ENCODE measurements at regions not wholly inside any gene's neighbourhood (a gene's known extent, or its start where the extent isn't known, plus 50 kb on each side); places are given as distances from the start of the nearest gene placed in this dataset.
"Not testable (repeated sequence)": the region's sequence is repeated elsewhere in the genome, so short reads cannot be mapped to it uniquely, and the experiment has no call there.

DNA sequence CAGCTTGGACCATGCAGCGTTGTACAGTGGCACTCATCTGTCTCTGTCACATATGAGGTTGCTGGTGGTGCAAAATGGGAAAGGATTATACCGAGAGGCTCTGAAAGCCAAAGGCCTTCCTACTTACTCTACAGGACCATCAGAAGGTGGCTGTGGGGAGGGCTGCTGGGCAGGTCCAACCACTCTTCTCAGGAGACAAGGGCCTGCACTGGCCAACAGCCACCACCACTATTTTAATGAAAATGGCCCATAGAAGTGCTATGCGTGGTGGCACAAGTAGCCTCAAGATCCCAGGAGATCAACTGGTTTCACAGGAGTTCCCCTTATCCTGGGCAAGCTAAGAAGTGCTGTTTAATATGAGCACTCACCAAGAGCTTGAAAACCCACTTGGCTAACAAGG, 52.3 kb downstream of the MRPL57 start:
- DNase-seq (ENCODE audit: low spot score), result no peak

DNA sequence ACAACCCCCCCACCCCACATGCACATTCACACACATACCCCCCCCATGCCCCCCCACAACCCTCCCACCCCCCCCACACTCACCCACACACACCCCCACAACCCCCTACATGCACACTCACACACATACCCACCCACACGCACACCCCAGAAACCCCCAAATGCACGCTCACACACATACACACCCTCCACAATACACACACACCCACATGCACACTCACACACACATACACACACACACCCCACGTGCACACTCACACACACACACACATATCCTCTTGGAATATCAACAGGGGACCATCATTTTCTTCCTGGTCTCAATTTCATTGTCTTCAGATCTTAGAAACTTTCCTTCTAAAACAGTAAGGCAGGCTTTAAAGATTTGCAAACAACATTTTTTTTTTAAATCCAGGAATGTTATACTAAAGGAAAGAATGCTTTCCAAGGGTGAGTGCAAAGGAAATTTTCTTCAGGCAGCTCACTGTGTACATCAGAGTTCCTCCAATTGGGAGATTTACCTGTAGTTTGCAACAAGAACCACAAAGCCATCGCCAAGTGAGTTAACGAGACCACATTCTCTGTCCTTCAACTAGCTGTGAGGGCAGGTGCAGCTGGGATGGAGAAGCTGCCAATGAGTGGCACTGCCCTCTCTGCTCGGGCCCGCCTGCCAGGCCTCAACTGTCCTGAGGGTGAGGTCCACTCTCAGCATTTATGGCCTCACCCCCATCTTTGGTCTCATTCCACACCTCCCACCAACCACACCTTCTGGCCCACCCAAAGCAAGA, 53.0 kb downstream of the MRPL57 start:
- DNase-seq (ENCODE audit: low spot score), result no peak

DNA sequence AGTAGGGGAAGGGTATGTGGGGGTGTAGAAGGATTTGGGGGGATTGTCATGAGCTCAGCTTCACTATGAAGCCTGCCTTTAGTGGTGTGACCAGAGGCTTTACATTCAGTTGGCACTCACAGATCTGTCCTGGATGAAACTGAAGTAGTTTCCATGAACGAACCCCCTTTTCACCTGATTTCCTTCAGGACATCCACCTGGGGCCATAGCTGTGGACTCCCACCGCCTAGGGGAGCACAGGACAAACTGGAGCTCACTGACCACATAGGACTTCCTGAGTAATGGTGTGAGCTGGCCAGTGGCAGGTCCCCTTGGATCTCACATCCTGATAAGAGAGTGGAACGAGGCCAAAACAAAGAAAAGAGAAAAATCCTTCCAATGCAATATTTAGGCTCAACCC, 54.1 kb downstream of the MRPL57 start:
- no peak for DNase-seq (ENCODE audit: low spot score)

DNA sequence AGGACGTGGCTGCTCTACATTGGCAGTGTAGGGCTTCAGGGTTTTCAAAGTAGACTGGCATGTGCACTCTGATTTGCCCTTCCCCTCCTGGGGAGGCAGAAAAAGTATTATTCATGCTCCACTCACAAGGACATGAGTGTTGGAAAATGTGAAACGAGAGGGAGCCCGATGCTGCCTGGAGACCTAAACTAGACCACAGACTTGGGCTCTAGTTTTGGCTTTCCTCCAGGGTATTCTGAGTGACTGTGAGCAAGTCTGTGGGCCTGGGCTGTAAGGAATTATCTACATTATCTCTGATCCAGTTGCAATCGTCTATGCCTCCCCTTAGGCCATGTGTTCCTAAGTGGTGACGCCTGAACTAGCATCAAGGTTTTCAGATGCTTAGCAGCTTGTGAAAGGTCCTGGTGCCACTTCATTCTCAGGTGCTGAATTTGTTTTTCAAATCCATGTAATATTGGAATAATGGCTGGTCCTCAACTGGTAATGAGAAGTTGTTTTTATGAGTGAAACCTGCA, 55.0 kb downstream of the MRPL57 start:
- no peak for DNase-seq (ENCODE audit: low spot score)

DNA sequence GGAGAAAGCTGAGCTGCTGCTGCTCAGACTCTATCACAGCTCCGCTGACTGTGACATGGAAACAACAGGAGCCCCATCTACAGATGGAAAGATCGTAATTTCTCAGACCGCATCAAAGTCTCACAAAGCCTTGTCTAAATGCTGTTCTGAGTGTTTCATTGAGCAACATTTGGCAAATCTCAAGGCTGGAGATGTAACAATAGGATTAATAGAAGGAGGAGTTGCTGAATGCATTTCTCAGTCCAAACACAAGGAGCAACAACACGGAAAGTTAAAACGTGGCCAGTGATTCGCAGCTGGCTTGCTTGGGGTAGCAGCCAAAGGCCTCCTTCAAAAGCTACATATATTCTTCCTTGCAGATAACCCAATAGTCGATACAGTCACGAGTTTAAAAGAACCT, 55.7 kb downstream of the MRPL57 start:
- DNase-seq (ENCODE audit: low spot score), result no peak

DNA sequence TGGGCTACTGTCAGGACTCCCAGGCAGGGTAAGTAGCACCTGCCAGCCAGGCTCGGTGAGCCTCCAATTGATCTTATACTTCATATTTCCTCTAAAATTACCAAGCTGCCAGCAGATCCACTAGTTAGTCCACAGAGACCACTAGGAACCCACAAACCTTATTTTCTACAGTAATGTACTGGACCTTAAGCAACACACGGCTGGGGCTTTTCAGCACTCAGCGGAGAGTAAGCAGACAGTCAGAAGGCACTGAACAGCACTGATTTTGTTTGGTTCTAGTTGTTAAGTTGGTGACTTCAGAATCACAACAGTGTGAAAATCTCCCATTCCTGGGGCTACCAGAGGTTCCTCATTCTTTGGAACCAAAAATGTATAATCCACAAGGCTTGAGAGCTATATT, 56.1 kb downstream of the MRPL57 start:
- no peak for DNase-seq (ENCODE audit: low spot score)

DNA sequence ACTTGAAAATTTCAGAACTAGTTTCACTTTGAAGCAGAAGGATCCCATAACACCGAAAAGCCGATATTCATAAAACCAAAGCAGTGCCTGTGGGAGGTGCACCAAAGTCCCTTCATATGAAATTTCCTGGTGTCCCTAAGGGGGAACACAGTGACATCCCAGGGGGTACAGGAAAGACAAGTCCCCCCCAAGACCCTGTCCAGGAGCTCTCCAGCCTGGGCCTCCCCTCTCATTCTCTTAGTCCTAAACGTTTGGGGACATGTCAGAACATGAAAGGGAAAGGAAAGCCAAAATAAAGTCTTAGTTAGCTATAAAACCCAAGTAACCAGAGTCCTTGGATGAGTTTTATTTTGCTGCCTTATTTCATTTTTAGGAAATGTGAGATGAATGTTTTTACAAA, 56.6 kb downstream of the MRPL57 start:
- no peak for DNase-seq (ENCODE audit: low spot score)

DNA sequence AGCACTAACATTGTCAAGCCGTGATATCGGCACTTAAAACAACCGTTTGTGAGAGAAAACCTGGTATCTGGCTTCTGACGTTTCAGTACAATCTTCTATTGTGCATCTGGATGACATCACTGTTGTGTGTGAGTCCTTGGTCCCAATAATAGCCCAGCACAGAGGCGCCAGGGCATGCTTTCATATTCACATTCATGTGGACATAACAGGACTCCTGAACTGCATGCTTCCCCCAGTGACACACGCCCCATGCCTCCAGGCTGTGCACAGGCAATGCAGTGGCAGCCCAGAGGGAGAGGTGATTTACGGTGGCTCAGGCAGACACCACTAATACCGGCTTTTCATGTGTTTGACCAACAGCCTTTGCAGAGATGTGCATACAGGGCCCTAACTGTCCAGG, 58.1 kb downstream of the MRPL57 start:
- no peak for DNase-seq (ENCODE audit: low spot score)

DNA sequence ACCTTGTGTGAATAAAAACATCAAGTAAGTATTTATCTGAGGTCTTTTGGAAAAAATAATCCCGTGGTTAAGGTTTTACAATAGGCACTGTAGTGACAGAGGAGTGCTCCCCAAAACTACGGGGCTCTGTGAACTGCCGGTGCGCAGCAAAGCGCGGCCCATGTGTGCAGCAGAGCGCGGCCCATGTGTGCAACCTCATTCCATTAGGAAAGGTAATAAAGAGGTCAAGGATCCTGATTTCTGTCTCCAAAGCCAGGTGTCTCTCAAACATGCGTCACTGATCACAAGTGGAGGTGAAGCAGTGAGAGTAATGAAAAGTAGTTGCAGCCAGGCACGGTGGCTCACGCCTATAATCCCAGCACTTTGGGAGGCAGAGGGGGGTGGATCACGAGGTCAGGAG, 58.7 kb downstream of the MRPL57 start:
- DNase-seq (ENCODE audit: low spot score), result no peak

DNA sequence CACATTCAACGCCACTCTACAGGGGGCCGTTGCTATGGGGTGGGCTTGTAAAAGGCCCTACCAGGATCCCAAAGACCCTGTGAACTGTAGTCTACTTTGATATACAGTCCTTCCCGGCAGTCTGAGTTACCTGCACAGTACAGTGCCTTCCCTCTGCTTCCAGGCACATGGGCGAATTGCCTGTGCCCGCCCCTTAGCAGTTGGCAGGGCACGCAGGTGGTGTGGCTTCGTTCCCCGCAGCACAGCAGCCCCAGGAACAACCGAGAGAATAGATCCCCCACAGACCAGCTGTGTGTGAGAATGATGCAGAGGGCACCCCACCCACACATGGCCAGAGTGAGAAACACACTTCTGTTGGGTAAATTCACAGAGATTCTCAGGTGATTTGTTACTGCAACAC, 60.6 kb downstream of the MRPL57 start:
- no peak for DNase-seq (ENCODE audit: low spot score)

DNA sequence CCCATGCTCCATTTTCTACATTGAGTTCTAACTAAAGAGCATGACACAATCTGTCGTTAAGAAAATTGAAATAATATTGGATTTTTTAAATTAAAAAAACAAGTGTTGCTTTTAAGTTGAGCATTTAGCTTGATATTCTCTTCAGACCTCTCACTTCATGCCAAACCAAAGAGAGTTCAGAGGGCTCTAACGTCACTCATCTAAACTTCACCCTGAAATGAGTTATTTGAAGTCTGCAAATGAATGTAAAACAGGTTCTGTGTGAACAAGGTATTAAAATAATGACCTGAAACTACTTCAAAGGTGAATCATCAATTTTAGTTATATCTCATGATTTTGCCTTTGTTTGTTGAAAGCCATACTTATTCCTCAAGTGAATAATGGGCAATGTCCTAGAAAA, 61.8 kb downstream of the MRPL57 start:
- DNase-seq (ENCODE audit: low spot score), result no peak

DNA sequence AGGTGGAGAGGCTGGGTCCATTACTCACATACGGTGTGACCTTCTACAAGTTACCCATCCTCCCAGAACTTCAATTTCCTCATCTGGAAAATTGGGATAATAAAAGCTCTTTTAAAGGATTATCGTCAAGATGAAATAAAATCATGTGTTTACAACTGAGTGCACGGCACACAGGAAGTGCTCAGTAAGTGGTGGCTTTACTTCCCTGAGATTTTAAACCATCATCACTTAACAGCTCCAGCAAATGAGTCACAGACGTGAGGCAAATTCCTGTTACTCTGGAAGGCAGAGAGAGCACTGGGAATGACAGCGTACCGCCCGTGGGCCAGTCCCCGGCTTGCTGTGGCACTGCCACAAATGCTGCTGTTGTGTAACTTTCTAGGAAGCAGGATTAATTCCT, 64.1 kb downstream of the MRPL57 start:
- no peak for DNase-seq (ENCODE audit: low spot score)

DNA sequence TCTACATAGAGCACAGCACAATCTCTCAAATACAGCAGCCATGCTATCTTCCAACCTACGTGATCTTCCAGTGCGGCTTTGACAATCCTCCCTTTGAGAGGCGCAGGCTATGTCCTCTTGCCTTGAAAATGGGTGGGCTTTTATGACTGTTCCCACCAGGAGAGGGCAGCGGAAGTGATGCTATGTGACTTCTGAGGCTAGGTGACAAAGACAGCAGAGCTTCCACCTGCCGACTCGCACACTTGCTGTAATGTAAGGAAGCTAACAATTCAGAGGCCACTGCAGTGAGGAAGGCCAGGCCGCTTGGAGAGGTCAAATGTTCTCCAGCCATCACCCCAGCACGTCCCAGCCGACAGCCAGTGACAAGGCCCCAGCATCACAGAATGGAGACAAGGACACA, 65.8 kb downstream of the MRPL57 start:
- DNase-seq (ENCODE audit: low spot score), result no peak

DNA sequence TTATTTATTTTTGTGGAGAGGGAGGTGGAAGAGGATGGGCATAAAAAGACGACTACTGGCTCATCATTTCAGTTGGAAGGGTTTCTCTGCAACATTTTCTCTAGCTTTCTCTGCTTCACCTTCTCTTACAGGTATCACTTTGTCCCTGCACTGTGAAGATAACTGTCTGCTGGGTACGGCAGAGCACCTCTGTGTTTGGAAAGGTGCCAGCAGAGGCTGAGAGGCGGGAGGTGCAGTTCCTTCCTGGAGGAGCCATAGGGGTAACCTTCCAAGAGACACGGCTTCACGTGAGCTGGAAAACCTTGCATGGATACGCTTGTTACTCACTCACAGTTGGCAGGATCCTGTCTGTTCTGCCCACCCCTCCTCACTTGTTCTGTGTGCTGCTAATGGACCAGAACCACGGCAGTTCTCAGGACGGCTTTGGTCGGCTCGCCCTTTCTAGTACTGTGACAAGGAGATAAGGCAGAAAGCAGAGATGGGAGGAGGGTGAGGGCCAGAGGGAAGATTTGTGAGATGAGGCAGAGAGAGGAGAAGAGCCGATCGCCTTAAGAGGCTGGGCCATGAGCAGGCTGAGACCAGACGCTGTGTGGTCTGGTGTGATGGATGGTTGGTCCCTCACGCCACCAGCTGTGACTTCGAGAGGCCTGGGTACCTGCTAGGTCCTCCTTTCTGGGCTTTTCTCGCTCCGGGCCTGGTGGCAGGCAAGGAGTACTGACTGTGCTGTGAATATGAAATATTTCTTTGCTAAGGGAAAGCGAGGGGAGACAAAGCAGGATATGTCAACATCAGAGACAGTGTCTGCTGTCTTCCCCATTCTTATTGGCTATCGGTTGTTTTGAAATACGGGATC, 66.8 kb downstream of the MRPL57 start:
- no peak for DNase-seq (ENCODE audit: low spot score)

DNA sequence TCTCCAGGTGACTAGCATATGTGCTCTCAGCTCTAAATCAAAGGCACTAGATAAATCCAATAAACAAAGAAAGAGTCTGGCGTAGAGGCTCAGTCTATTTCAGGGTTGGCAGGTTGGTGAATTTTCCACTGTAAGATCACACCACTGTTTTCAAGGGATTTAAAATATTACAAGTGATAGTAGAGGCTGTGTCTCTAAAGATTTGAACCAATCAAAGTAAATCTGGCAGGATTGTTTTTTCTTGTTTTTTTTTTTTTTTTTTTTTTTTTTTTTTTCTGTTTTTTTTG, 67.4 kb downstream of the MRPL57 start:
- not testable (repeated sequence) for DNase-seq (ENCODE audit: low spot score)

DNA sequence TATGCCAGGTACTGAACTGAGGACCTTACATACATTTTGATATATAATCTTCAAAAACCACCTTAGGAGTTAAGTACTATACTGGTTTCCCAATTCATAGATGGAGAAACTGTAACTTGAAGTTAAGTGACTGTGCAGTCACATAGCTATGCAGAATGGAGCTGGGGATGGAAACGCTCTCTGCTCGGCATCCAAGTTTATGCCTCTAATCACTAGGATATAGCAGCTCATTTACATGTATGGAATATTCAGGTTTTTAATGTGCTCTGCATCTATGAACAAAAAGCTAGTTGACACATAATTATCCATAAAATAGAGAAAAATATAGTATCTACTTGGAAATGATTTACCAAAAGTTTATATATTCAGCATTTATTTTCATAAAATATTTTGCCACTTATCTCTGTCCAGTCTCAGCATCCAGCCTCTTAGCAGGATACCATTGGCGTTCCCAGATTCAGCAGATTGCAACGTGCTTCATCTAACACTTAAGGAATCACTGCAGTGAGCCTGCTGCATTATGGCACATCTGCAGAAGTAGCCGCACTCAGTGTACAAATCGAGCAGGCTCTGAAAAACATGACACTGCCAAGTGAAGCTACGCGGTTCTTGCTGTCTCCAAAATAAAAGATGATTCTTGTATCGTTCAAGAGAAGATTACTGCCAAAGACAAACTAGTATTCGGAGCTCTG, 70.4 kb downstream of the MRPL57 start:
- no peak for DNase-seq (ENCODE audit: low spot score)

DNA sequence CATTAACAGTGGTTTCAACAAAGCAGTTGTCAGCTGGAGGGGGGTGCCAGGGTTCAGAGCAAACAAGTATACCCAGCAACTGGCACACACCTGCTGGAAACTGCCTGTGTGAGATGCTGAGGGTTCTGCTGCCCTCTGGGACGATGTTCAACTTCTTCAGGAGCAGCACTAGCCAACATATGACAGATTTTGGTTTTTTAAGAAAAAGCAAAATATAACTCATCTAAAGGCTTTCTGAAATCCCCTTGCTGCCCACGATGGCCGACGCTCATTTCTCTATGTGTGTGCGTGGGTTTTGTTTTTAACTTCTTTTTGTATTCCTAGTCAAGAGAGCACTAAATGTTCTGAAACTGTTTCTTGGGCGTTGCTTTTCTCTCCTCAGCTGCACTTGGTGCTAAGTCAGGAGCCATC, 79.9 kb downstream of the MRPL57 start:
- DNase-seq (ENCODE audit: low spot score), result no peak

DNA sequence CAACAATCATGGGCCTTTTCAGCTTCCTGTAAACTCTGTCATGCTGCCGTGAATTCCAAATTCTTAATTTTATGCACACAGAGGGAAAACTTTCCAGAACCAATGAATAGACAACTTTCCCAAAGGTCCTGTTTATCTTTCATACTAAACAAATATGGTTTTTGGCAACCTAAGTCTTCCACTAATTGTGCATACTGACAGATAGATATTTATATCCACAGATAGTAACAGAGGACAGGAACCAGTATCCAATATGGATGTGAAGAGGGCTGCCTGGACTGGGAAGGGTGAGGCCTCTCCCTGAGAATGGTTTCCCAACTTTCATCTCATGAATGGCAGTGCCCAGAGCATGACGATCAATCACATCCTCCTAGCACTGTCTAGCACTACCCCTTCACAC, 80.4 kb downstream of the MRPL57 start:
- no peak for DNase-seq (ENCODE audit: low spot score)

DNA sequence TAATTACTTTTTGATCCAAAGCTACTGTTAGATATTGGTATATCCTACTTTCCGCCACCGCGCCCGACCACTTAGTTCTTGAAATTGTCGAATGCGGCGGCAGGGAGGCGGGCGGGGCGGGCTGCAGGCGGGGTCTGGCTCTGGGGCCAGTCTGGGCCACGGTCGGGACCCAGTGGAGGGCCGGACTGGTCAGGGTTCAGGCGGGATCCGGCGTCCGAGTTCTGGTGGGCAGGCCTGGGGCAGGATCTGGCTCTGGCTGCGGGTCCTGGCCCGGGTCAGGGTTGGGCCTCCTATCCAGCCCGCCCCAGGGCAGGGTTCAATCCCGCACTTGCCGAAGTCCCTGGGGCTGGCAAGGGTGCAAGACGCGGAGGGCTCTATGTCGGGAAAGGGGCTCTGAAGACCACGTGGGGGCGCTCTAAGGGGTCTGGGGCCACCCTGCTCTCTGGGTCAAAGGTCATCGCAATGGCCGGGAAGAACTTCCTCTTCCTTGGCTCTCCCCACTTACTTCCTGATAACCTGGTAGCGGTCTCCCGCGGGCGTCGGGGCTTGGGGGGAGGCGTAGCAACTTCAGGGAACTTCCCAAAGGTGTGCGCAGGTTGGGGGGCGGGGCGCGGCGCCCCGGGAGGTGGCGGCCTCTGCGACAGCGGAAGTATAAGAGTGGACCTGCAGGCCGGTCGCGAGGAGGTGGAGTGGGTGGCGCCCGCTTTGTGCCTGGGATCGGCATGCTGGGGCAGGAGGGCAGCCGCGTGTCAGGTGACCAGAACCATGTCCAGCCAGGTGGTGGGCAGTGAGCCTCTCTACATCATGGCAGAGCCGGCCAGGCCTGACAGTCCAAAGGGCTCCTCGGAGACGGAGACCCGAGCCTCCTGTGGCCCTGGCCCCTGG, 83.4 kb downstream of the MRPL57 start:
- no peak for DNase-seq (ENCODE audit: low spot score)

DNA sequence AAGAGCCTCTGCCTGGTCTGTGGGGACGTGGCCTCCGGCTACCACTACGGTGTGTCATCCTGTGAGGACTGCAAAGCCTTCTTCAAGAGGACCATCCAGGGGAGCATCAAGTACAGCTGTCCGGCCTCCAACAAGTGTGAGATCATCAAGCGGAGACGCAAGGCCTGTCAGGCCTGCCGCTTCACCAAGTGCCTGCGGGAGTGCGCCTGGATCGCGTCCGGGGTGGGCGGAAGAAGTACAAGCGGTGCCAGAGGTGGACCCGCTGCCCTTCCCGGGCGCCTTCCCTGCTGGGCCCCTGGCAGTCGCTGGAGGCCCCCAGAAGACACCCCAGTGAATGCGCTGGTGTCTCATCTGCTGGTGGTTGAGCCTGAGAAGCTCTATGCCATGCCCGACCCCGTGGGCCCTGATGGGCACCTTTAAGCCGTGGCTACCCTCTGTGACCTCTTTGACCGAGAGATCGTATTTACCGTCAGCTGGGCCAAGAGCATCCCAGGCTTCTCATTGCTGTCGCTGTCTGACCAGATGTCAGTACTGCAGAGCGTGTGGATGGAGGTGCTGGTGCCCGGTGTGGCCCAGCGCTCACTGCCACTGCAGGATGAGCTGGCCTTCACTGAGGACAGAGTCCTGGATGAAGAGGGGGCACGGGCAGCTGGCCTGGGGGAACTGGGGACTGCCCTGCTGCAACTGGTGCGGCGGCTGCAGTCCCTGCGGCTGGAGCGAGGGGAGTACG, 84.3 kb downstream of the MRPL57 start:
- DNase-seq (ENCODE audit: low spot score), result not testable (repeated sequence)

Measured in mucosa of gallbladder (tissue), 1 donor.